Stimulated activated CD8-positive, alpha-beta memory T cell treated with anti-CD3 and anti-CD28 coated beads, Interleukin-15, amount 100 ng/mL, for 1 hour (primary cell): ENCODE measurements at regions not wholly inside any gene's neighbourhood (a gene's known extent, or its start where the extent isn't known, plus 50 kb on each side); places are given as distances from the start of the nearest gene placed in this dataset.

Experiments used
- DNase-seq: peaks from one replicate; pipeline ENCODE4 v3.0.0-alpha.2; 2020; ENCODE audit warnings: low read depth

DNA sequence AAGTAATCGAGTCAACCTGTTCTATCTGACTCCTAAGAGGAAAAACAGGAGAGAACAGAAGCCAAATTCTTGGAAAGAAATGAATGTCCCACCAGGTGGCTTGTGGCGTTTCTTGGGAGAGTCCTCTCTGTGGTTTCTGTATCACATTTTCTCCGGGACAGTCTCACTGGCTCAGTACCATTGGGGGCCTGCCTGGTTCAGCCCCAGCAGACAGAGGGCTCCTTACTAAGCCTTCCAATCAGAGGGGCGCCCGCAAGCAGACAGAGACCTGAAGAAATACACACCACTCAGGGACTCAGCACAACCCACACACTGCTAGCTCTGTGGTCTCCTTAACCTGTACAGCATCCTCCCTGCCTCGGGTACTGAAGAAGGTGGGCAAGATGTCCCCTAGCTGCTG is 302.1 kb downstream of the TLE3 start:
- no peak for DNase-seq

DNA sequence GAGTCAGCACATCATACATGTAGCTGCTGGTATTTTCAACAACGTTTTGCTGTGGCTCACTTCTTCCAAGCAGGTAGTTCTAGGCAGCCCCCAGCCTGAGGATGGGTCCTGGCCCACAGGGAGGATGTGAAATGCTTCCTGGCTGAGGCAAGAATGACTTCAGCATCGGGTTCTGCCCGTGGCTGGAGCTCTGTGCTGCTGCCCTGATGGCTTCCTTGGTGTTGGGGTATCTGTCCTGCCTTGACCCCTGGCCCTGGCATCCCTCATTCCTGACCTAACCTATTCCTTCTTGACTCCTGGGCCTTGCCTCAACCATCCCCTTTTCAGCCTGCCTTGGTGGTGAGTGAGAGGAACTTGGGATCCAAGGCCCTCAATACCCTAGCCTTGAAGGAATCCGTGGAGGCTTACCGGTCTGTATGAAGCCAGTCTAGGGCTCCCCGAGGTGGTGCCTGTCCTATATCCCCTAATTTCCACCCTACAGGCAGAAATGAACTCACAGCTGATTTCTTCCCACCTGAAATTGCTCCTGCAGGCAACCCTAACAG is 300.6 kb downstream of the TLE3 start:
- no peak for DNase-seq

DNA sequence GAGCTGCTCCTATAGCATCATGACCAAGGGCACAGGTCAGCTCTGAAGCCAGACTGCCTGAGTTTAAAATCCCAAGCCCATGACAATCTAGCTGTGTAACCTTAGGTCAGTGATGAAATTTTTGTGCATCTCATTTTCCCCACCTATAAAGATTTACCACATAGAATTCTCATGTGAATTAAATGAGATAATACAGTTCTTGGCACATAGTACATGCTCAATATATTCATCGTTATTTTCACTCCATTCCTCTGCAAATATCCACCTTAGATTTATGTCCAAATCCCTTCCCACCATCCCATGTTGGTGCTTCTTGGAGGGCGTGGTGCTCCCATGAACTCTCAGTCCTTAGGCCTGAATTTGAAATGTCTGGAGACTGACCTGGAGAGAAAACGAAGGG is 300.1 kb downstream of the TLE3 start:
- no peak for DNase-seq

DNA sequence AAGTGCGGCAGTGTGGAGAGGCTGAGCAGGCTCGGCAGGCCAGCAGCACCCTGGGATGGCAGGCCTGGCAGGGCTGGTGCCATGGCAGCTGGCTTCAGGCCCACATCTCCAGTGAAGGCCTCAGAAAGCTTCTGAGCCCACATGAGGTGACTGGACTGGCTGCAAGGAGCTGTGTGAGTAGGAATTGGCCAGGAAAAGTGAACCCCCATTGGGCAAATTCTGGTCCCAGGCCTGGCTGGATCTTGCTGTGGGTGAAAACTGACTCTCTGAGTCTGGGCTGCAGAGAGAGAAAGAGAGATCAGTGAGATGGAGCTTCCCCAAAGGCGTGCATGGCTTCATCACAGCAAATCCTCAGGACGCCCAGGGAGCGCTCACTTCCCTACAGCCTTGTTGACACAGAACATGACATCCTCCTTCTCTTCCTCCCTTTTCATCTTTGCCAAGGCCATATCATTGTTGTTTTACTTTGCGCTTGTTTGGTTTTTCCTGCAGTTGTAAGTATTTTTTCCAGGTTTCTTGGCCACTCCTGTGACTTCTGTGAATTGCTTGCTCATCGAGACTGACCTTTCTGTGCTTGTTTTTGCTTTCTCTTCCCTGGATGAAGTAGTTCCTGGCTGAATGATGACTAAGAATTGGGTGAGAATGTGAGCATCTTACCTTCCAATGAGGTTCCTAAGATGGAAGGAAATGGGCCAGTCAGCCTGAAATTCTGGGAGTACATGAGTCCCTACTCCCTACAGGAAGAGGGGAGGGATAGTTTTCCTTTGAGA is 299.1 kb downstream of the TLE3 start:
- no peak for DNase-seq

DNA sequence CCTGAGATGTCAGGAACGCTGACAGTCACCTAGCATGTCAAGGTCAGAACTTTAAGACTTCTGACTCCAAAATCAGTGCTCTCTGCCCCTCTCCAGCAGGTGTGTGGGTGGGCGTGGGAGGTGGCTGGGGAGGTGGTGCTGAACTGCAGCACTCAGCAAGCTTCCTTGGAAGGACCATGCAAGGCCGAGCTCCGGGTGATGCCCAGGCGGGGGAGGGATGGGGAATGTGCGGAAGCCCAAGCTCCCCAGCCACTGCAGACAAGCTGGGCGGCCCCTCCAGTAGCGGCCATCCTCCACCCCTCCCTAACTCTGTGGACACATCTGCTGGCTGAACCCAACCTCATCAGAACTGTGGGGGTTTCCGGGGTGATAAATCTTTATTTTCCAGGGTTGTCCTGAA is 296.6 kb downstream of the TLE3 start:
- no peak for DNase-seq

DNA sequence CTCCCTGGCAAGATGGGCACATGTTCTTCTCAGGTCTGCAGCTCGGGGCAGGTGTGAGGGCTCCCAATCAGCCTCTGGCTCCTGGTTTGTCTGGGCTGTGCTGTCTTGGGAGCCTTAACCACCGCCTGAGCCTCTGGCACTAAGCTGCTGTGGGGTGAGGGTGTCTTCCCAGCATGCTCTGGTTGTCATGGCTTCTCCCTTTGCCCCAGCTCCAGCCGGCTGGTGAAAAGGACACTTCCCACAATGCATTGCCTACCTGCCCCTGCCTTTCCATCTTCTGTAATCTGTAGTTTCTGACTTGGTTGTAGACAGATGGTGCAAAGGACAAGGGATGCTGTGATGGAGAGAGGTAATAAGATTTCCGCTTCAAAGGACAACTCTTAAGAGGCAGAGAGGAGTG is 295.3 kb downstream of the TLE3 start:
- no peak for DNase-seq

DNA sequence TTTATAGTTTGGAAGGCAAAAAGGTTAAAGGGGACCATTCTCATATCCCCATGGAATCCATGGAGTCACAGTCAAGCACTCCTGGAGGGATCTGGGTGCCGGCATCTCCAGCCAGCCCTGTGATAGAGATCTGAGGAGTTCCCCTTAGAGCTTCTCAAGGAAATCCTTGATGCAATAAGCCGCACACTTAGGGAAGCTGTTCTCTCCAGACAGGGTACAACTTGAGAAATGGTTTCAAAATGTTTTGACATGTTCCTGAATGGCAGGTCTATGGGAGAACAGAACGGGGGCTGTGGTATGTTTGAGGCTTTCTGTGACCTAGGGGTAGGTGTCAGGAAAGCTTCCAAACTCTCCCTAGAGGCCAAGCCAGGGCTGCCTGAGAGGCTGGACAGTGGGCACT is 292.9 kb downstream of the TLE3 start:
- DNase-seq: no peak

DNA sequence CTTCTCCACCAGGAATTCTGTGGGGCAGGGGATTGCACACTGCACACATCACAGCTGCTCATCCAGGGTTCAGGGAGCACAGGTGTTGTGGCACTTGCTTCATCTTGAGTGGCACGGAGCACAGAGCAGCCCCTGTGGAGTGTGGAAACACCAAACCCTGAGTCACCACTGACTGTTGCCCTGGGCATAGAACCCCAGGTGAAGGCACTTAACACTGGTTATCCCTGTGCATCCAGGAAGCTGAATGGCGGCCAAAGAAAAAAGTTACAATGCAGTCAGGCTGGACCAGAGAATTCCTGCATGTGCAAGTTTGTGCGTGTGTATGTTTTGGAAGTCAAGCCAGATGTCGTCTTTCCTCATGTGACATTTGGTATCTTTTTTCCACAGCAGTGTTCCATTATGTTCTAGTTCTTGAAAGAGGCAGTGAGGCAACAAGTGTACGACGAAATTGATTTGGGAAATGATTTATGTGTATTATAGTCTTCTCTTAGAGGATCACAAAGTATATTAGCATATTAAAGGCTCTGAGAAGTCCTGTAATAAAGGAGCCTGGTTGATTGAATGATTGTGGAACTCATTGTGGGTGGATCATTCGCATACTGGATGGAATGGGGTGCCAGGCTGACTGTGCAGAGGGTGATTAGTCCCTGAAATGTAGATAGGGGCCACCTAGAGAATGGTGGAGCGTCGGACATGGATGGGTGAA is 292.3 kb downstream of the TLE3 start:
- DNase-seq: no peak

DNA sequence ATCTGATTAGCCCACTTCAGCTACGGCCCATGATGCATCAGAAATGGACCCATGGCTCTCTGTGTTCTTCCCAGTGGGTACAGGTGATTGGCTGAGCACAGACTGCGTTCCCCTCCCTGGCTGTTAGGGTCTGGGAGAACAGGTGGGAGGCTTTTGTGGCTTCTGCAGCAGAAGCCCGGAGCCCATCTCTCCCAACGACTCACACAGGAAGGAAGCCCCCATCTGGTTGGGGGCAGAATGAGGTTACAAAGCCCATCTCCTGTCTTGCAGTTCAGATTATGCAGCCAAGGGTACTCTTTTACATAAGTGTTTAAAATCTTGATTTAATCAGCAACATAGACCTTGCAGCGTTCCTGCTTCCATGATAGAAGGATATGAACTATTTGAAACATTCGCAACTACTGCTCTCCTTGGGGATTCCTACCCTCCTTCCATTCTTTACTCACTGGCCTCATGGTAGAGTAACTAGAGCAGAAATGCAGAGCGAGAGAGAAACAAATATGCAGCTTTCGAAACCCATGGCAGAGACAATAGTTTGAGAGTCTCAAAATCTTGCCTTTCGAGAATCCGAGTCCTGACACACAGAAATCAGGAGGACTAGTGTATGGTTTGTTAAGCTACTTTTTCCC is 291.3 kb downstream of the TLE3 start:
- no peak for DNase-seq

DNA sequence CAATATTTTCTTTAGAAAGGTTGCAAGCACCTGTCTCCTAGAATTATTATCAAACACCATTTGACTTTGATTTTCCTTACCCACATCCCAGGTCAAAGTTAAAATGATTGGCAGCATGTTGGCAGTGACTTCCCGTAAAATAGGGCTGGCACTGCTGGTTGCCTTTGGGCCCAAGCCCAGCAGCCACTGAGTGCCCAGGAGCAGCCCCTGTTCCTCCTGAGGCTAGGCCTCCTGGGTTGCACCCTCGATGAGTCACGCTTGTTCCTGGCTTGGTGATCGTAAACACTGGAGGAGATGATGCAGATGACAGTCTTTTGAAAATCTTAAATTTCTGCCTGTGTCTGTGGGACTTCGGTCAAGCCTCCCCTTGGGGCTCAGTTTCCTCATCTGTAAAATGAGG is 290.0 kb downstream of the TLE3 start:
- no peak for DNase-seq

DNA sequence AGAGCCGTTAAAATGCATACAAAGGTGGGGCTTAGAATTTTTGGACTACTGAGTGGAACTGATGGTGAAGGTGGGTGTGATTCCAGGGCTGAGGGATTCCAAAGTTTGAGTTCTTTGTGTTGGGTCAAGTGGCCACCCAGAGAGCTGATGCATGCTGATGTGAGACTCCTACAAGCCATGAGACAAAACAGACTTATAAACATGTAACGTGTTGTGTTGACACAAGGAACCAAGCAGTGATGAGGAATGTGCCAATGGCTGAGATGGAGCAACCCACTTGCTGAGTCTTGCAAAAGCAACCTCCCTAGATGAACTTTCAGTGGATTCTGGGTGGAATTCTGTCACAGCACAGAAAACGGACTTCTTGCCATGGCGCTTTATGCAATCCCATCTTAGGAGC is 289.0 kb downstream of the TLE3 start:
- DNase-seq: no peak

DNA sequence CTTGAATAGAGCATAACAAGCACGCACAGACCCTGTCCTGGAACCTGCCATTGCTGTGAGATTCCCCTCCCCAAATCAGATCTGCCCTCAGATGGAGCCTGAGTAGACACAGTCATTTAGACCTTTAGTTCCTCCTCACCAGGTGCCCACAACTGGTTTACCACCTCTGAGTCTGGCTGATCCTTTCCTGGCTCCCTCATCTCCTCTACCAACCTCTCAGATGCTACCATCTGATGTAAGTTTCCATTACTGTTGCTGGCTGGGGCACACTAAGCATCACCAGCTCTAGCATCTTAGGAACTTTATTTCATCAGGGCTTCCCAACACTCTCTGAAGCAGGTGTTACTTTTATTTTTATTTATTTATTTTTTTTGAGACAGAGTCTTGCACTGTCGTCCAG is 288.3 kb downstream of the TLE3 start:
- no peak for DNase-seq

DNA sequence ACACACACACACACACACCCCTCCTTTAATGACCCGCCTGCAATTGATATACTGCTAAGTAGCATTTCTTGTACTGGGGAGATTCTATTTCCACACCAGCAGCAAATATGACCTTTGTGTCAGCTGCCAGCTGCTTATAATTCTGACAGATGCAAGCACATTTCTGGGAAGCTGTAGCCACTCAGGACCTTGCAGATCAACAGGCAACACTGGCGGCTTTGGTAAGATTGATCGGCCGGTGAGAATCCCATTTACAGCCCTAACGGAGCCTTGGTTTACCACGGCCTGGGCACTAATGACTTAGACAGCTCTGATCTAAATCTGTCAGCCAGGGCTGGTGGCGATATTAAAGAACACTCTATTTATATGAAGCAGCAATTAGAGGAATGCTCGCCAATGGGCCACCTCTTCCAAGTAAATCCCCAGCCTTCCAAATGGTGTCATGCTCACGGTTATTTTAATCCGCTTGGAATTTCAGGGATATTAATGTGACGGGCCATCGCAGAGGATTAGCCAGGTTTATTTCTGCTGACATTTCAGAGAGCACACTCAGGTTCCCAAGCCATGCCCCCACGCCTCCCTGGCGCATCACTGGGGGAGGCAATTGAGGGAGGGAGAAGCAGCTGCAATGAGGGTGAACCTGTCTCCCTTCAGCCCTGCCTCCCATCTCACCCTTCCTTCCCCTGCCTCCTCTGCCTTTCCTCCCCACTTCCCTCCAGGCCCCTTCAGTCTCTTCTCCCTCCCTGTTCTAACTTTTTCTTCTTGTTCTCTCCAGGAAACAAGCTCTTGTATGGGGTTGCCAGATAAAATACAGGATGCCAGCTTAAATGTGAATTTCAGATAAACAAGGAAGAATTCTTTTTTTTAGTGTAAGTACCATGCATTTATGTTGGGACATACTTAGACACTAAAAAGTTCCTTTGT is 287.0 kb downstream of the TLE3 start:
- DNase-seq: no peak

DNA sequence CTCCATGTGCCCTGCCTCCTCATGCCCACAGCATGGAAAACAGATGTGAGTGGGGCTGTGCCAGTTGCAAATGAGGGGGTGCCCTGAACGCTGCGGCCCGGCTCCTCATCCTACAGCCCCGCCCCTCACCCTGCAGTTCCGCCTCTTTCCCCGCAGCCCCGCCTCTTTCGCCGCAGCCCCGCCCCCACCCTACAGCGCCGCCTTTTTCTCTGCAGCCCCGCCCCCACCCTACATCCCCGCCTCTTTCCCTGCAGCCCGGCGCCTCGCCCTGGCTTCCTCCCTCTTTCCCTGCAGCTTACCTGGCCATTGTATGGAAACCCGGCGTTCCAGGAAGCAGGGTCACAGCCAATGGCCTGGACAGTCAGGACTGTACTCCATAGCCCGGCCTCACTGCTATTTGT is 284.9 kb downstream of the TLE3 start:
- DNase-seq: no peak

DNA sequence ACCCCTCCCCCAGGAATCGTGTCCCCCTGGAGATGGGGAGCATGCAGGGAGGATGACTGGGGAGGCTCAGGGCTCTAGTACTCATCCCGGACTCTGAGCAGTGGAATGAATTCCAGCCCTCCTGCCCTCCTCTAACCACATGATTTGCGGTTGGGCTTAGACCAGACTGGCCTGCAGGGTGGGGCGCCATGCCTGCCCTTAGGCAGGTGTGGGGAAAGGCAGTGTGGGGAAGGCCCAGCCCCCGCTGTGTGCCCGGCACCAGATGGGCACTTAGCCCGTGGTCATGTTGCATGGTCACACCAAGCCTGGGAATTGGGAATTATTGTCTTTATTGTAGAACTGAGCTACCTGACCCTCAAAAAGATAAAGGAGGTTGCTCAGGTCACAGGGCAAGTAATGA is 283.8 kb downstream of the TLE3 start:
- DNase-seq: no peak

DNA sequence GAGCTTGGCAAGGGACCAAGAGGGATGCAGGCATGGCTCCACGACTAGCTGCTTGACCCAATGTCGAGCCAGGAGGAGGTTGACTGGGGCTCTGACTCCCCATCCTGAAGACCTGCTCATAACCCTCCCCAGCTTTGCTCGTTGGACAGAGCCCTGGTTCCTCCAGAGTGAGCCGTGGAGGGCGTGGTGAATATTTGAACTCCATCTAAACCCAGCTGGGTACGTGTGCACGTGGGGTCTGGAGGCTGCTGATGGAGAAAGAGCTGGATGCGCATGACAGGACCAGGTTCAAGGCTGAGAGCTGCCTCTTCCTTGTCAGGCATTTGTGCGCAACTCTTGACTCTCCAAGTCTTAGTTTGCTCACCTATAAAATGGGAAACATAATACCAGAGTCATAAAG is 282.8 kb downstream of the TLE3 start:
- DNase-seq: no peak

DNA sequence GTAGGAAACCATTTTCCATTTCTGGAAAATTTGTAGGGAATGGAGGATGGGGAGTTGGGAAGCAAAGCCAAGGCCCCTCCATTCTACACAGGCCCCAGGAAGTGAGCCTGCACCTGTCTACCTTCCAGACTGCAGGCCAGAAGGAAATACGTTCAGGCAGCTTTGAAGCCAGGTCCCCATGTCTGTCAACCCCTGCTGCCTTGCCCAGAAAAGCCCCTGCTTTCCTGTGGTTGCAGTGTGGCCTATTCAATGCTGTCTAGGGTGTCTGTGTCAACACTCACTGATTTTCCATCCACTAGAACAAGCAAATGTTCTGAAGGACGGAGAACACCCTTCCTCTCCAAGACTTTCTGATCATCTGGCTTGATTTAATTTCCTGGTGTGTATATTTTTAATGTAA is 281.9 kb downstream of the TLE3 start:
- no peak for DNase-seq

DNA sequence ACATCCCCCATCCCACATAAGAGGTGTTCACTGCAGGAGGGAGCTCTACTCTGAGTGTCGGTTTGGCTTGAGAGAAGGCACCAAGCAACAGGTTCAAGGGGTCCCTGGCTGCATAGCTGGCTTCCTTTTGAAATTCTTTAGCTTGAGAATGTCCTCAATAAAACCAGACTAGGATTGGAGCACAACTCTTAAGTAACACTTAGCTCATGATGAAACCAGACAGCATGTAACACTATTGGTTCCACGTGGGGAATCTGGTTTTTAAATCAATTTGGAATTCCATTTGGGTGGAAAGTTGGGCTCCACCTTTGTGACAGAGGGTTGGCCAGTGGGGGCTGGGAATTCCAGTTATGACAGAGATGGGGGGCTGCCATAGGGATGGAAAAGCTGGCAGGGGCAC is 281.2 kb downstream of the TLE3 start:
- DNase-seq: no peak

DNA sequence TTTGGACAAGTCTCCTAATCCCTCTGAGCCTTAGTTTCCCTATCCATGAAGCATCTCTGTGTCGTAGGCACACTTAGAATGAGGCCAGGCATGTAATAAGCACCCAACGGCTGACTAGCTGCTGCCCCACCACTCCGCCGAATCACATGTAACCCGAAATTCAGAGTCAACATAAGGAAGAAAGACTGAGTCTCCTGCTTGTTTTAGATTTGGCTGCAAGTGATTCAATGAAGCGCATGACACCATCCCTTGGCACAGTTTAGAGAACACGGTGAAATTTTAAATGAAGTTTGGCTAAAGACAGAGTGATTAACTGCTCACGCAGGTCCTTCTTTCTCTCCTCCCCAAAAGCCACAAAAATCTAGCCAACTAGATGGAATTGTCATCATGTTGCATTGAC is 279.2 kb downstream of the TLE3 start:
- no peak for DNase-seq

DNA sequence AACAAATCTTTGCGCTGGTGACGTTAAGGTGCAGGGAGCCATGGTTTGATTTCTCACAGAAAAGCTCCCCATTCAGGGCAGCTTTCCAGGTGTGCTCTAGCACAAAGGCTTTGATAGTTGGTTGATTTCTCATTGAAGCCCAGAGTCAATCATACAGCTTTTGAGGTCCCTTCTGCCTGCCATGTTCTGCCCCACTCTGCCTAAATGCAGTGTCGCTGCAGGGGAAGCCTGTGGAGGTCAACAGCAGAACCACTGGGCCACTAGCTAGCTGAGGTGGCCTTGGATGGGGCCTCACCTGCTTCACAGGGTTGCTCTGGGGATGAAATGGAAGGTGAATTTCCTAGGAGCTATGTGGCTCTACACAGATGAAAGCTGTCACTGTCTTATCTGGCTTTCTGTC is 278.3 kb downstream of the TLE3 start:
- no peak for DNase-seq

DNA sequence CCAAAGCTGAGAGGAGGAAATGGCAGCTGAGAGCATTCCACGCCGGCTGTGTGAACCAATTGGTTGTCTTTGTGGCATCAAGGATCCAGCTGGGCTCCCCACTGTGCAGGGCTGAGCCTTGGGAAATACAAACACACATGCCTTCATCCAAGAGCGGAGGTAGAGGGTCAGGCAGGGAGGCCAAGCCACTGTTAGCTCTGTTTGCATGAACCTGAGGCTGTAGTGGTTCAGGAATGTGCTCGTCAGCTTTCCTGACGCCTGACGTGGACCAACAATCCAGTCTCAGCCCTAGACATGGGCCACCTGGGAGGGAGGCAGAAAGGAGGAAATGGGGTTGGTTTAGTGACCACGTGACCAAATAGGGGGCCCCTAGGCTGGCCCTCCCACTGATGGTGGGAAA is 276.9 kb downstream of the TLE3 start:
- no peak for DNase-seq

DNA sequence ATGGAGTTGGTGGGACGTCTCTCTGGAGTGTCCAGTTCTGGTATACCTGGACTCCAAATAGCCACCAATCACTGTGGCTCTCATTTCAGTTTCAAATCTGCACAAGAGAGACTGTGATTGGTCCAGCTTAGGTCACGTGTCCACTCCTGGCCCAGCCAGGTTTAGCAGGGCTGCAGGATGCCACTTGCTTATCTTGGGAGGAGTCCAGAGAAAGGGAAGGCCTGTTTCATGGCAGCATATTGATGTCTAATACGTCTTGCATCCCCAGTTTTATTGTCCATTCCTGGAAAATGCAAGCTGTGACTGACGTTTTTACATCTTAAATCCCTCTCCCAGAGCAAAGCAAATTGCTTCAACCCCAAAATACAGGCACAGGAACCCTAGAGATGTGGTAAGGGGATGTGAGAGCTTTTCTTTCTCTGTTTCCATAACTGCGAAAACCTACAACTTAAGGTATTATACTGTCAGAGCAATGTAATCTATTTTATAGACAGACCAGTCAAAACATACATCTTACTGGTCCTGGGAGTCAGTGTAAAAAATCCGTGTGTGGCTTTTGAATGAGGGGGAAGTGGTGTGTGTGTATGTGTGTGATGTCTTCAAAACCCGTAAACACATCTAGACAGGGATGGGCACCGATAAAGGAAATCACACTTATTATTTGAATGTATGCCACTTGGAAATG is 274.4 kb downstream of the TLE3 start:
- DNase-seq: no peak
